HG03025 (cell line): ENCODE measurements at regions not wholly inside any gene's neighbourhood (a gene's known extent, or its start where the extent isn't known, plus 50 kb on each side); places are given as distances from the start of the nearest gene placed in this dataset.

Source experiments
- ATAC-seq: cut with Tn5 transposase; IDR thresholded peaks from one replicate; pipeline ENCODE4 v1.9.1; 2021; ENCODE audit warnings: mild to moderate bottlenecking, moderate library complexity; ENCODE audit not compliant: unreplicated experiment, low FRiP score

DNA sequence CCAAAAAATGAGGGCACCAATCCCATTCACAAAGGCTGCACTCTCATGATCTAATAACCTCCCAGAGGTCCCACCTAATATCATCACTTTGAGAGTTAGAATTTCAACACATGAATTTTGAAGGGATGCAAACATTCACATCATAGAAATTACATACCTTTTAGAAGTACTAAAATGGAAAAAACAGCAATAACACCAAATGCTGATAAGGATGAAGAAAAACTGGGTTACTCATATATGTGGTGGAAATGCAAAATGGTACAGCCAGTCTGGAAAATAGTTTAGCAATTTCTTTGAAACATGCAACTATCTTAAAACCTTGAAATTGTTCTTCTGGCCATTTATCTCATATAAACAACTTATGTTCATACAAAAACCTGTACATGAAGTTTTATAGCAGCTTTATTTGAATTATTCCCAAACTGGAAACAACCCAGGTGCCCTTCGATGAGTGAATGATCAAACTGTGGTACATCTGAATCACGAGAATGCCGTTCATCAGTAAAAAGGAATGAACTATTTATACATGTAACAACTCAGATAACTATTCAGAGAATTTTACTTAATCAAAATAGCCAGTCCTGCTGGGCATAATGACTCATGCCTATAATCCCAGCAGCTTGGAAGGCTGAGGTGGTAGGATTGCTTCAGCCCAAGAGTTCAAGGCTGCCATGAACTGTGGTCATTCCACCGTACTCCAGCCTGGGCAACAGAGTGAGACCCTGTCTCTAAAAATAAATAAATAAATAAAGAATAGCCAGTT is 109.4 kb upstream of the SSTR1 start:
- ATAC-seq, result no peak

DNA sequence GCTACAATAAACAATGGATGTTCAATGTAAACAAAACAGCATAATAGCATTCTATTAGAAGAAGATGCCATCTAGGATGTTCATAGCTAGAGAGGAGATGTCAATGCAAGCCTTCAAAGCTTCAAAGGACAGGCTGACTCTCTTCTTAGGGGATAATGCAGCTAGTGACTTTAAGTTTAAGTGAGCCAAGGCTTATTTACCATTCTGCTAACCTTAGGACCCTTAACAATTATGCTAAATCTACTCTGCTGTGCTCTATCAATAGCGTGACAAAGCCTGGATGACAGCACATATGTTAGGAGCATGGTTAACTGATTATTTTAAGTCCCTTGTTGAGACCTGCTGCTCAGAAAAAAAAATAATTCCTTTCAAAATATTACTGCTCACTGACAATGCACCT is 106.0 kb upstream of the SSTR1 start:
- no peak for ATAC-seq

DNA sequence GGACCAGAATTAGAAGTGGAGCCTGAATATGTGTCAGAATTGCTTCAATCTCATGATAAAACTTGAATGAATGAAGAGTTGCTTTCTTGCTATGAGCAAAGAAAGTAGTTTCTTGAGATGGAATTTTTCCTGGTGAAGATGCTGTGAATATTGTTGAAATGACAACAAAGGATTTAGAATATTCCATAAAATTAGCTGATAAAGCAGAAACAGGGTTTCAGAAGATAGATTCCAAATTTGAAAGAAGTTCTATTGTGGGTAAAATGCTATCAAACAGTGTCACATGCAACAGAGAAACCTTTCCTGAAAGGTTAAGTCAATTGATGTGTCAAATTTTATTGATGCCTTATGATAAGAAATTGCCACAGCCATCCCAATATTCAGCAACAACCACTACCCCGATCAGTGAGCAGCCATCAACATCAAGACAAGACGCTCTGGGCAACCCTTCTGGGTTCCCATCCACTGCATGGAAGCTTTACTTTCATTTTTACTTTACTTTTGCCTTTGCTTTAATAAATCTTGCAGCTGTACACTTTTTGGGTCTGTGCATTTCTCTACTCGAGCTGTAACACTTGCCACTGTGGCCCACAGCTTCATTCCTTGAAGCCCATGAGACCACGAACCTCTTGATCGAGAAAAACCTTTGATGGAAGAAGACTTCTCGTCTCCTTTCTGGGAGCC is 104.0 kb upstream of the SSTR1 start:
- ATAC-seq, result no peak

DNA sequence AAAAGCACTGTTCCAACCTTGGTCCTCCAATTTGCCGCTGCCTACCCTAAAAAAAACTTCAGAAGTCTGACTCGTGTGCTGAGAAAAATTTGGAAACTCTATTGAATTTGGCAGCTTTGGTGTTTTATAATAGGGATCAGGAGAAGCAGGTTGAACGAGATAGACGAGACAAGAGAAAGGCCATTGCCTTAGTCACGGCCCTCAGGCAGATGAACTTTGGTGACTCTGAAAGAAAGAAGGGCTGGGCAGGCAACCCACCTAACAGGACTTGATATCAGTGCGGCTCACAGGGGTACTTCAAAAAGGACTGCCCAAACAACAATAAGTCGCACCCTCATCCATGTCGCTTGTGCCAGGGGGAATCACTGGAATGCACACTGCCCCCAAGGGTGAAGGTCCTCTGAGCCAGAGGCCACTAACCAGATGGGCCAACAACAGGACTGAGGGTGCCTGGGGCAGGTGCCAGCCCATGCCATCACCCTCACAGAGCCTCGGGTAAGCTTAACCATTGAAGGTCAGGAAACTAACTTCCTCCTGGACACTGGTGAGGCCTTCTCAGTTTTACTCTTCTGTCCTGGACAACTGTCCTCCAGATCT is 102.5 kb upstream of the SSTR1 start:
- no peak for ATAC-seq

DNA sequence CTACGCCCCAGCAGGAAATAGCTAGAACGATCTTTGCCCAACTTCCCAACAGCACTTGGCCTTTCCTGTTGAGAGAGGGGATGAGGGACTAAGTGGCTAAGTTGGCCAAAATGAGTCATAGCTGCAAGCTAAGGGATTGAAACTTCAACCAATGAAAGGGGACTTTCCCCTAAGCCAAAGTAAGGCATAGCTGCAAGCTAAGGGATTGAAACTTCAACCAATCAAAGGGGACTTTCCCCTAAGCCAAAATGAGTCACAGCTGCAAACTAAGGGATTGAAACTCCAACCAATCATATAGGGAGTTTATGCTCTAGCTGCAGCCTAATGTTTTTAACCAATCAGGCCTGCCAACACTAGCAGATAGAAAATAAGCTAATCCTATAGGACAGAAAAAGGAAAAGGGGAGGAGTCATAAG is 100.5 kb upstream of the SSTR1 start:
- no peak for ATAC-seq

DNA sequence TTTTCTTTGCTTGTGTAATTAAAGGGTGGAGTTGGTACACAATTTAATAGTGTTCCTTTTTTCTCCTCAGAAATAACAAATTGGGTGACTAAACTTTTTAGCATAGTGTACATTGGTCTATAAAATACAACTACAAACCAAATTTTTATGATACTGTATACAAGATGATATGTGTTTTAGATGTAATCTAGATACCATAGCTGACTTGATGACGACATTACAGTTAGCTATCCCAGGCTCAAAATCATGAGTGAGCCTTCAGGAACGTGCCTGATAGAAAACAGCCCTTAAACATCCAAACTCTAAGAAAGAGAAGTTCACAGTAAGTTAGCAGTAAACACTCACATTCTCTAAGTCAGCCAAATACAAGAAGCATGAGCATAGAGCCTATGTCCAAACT is 99.0 kb upstream of the SSTR1 start:
- ATAC-seq, result no peak

DNA sequence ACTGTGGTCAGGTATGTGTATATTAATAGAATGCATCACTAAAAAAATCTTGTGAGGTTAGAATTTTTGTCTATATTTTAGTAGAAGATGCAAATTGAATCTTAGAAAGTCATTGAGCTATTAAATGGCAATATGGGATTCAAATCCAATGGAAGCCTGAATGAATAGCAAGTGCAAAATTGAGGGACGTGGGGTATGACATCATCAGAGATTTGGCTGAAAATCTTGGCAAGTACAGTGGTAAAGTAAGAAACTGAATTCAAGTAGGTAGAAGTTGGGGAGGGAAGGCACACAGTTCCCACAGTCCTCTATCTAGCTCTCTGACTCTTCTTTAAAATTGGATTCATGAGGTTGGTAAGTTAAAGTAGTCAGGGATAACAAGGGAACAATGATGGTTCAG is 97.4 kb upstream of the SSTR1 start:
- no peak for ATAC-seq

DNA sequence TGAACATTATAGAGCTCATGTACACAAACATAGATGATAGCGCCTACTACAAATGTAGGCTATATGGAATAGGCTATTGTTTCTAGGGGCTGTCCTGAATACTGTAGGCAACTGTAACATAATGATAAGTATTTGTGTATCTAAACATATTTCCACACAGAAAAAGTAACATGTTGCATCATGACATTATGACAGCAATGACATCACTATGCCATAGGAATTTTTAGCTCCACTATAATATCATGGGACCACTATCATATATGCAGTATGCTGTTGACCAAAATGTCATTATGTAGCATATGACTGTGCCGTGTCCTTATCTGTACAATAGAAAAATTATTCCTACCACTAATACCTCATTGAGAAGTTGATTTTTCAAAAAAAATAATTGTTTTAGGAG is 96.7 kb upstream of the SSTR1 start:
- ATAC-seq, result no peak

DNA sequence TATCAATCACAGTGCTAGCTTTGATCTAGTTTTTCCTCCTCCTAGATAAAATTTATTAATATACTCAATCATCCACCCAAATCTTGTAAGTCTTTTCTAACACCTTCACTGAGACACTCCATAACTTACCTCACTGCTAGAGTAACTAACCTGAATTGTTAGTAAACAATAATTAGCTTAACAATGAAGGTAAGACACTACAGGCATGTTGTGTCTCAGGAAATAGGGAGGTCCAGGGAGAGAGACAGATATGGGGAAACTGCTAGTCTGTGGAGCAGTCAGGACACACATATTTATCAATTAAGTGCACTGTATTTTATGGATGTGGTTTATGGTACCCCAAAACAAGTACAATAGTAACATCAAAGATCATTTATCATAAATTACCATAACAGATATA is 94.2 kb upstream of the SSTR1 start:
- ATAC-seq, result no peak

DNA sequence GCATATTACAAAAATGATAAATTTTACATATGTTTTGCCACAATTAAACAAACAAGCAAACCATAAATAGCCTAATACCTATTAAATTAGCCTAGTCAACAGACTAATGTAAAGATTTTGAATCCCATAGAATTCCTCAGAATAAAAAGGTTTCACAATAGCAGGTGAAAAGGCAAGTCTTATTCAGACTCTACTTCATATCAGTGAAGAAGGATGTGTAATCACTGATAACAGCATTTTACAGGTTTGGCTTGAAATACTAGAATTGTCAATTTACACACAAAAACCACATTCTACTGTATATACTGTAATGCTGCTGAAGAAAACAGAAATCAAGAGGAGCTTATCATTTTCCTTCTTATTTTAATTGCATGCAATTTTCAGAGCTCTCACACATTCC is 90.8 kb upstream of the SSTR1 start:
- no peak for ATAC-seq

DNA sequence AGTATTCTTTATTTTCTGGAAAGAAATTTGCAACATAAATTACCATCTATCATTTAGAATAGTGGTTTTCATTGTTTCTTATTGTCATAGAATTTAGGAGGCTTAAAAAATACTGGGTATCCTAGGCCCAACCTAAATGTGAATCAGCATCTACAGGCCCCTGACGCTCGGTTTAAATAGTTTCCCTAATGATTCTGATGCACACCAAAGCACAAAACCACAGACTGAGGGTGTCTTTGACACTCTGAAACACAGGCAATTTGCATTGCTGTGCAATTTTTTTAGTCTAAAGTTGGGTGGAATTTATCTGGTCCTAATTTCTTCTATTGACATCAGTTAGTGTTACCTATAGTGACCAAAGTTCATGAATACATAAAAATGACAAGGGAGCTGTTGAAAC is 87.6 kb upstream of the SSTR1 start:
- no peak for ATAC-seq

DNA sequence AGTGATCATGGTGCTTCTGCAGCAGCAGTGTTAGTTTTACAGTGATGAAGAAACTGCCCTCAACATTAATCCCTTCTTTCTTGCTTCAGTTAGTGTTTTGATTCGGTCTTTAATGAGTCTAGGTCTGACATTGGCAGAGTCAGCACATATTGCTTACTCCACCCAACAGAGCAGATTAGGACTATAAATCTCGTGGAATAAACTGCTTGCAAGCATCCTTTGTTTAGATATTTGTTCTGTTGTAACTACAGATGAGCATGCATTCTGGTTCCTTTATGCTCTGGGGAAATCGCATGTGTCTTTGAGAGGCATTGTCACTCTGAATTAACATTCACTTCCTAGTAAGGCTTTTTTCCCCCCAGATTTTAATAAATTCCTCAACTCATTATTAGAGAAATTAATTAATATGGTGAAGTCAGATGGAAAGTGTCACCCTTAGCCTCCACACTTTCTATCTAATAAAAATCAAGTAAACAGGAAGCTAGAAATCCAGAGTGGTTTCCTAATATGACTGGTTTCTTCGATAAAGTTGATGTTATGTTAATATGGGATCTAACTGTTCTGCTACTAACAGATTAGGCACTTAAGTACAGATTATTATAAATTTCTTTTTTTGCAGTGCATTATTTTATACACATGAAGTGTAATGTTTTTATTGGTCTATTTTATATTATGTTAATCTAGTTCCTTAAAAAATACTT is 86.2 kb upstream of the SSTR1 start:
- ATAC-seq, result no peak

DNA sequence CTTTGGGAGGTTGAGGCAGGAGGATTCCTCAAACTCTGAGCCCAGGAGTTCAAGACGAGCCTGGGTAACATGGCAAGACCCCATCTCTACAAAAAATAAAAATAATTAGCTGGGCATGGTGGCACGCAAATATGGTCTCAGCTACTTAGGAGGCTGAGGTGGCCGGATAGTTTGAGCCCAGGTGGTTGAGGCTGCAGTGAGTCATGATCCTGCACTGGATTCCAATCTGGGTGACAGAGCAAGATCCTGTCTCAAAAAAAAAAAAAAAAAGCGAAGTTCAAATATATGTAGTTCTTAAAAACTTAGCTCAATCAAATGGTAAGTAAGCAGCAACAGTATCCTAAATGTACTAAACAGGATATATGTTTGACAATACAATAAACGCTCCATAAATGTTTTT is 85.5 kb upstream of the SSTR1 start:
- no peak for ATAC-seq

DNA sequence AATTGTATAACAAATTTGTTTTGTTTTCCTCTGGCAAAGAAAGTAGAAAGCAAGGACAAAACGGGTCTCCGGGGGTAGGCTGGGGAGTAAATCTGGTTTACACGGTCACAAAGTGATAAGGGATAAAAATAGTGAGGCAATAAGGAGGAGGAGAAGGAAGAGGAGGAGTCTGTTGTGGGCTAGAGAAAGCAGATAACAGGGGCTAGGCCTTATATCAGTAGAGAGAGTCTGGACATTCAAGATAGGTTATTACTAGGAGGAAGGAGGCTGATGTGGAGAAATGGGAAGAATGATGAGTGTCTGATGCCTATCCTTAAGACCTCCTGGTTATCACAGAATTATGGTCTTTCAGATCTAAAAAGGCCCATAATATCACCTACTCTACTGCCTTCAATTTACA is 83.2 kb upstream of the SSTR1 start:
- no peak for ATAC-seq

DNA sequence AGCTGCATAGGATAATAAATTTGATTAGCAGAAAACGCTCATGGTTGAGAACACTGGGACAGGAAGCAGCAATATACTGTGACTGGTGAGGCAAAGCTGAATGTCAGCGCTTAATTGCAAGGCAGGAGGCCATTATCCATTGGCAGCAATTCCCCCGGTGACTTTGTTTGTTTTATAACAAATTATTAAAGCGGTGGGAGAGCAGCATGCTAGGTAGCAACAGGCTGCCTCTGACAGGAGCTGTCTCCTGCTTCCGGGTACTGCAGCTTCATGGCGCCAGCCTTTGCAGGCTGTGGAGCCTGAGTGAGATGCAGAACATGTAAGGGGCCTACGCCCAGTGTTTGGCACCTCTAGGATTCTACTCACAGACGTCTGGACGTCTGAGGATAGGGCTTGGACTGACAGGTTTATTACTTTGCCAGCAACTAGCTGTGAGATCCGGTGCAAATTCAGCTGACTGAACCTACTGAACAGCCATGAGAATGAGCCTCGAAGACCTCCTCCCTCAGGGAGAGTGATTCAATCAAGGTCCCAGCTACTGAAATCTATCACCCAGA is 82.1 kb upstream of the SSTR1 start:
- ATAC-seq, result no peak

DNA sequence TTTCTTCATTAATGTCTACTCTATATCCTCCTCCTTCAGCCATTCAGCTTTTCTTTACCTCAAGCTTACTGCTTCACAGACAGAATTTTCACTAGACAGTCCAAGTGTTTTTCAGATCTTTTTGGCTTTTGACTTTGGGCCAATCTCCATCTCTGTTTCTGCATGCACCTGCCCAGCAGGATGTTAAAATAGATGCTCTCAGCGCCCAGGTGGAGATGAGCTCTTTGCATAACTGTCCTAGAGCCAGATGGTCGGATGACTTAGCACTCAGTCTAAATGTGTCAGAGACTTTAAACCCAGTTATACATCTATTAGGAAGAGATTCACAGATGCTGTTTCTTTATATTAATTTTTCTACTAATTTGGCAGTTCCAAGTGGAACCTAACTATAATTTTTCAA is 80.3 kb upstream of the SSTR1 start:
- no peak for ATAC-seq

DNA sequence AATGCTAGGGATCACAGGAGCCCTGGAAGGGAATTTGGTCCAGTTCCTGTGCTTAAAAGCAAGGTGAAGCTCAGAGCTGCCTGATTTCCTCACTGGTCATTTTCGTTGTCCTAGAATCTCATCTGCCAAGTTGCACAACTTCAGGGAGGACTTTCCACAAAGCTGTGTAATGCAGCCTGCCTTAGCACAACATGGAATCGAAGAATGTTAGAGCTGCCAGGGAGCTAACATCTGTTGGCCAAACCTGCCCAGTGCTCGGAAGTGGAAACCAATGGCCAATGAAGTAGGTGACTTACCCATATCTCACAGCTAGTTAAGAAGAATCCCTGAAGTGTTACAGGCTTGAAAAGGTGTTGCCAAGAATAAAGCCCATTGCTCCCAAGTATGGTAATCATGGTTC is 79.9 kb upstream of the SSTR1 start:
- no peak for ATAC-seq

DNA sequence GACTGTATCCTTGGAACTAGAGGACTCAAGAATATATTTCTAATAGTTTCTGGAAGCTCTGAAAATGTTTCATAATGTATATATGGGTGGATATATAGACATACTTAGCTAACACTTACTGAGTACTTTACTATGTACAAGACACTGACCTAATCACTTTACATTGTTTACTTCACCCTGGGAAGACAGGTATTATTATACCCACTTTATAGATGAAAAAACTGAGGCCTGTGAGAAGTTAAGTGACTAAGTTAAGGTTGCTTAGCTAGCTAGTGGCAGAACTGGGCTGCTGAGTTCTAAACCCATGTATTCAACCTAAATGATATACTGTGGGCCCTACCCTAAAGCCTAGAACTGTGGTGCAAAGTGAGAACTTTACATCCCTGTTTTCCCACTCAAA is 79.1 kb upstream of the SSTR1 start:
- ATAC-seq, result no peak

DNA sequence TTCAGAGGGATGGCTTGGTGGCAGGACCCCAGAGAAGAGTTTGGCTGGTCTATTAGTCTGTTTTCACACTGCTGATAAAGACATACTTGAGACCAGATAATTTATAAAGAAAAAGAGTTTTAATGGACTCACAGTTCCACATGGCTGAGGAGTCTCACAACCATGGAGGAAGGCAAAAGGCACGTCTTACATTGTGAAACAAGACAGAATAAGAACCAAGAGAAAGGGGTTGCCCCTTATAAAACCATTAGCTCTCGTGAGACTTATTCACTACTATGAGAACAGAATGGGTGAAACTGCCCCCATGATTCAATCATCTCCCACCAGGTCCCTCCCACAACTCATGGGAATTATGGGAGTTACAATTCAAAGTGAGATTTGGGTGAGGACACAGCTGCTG is 78.5 kb upstream of the SSTR1 start:
- no peak for ATAC-seq

DNA sequence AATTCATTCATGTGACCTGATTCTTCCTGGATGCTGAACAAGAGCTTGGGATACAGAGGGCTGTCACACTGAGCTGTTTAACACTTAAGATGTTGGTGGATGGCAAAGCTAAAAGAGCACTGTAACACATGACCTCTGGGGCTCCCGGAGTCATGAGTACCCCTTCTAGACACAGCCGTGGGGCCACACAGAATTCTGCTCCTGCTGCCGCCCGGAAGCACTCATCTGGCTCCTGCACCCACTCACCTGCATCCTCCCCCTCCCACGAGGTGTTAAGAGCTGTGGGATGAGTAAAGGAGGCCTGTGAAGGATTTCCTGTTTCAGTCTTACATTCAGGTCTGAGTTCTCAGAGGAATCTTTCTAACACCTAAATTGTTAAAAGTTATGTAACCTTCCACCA is 78.0 kb upstream of the SSTR1 start:
- no peak for ATAC-seq

DNA sequence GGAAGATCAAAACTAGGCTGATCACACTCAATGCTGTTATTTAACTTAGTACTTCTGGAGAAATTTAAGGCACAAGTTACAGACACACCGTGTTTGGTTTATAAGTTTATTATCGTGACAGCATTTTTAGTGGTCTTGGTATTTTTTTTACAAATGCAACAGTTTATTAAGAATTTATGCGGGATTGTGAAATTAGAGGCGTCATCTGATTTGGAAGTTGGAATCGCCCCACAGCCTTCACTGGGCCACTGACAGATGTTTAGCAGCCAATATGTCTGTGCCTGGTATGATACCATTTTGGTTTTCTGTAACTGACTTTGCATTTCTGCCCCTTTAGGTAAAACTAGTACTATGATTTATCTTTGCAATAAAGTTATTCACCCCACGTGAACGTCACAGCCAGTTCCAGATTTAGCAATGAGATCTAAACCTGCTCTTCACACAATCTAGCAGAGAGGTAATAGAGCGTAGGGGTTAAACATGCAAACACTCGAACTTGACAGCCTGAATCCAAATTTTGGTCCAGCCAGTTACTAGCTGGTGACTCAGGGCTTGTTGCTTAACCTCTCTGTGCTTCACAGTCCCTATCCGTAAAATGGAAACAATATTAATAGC is 73.2 kb upstream of the SSTR1 start:
- no peak for ATAC-seq
